CD4-positive, alpha-beta T cell treated with Interleukin-4 for 1 hour (primary cell): ENCODE measurements at regions not wholly inside any gene's neighbourhood (a gene's known extent, or its start where the extent isn't known, plus 50 kb on each side); places are given as distances from the start of the nearest gene placed in this dataset.
"Not testable (repeated sequence)": the region's sequence is repeated elsewhere in the genome, so short reads cannot be mapped to it uniquely, and the experiment has no call there.

Experiments used
- DNase-seq, 2 donors: peaks; one replicate each; pipeline ENCODE4 v3.0.0-alpha.2; 2020 to 2022

- DNase-seq: no peak
Observed at GRCh38 chr9:3658964-3659363, 133.2 kb upstream of the RFX3 start.

GRCh38 chr9:3656224-3656623 is 130.4 kb upstream of the RFX3 start:
- DNase-seq: no peak

GRCh38 chr9:3650994-3651622 is 125.3 kb upstream of the RFX3 start:
- no peak for DNase-seq

GRCh38 chr9:3648722-3649246 is 123.0 kb upstream of the RFX3 start:
- DNase-seq: no peak

GRCh38 chr9:3648266-3648665 is 122.5 kb upstream of the RFX3 start:
- no peak for DNase-seq

GRCh38 chr9:3647652-3648051 is 121.9 kb upstream of the RFX3 start:
- peak in 1 of 2 donors; percentile 3 for DNase-seq

- no peak for DNase-seq
Observed at GRCh38 chr9:3646226-3646625, 120.4 kb upstream of the RFX3 start.

GRCh38 chr9:3642075-3642474 is 116.3 kb upstream of the RFX3 start:
- DNase-seq: not testable (repeated sequence)

- DNase-seq: no peak
Observed at GRCh38 chr9:3629495-3629894, 103.7 kb upstream of the RFX3 start.

GRCh38 chr9:3628239-3628638 is 102.4 kb upstream of the RFX3 start:
- DNase-seq: no peak

- no peak for DNase-seq
Observed at GRCh38 chr9:3608011-3608410, 82.2 kb upstream of the RFX3 start.

GRCh38 chr9:3600672-3601071 is 74.9 kb upstream of the RFX3 start:
- no peak for DNase-seq

- DNase-seq: no peak
Observed at GRCh38 chr9:3597792-3598191, 72.0 kb upstream of the RFX3 start.

- DNase-seq: no peak
Observed at GRCh38 chr9:3586066-3586465, 60.3 kb upstream of the RFX3 start.

GRCh38 chr9:3585606-3586005 is 59.8 kb upstream of the RFX3 start:
- no peak for DNase-seq

- DNase-seq: no peak
Observed at GRCh38 chr9:3578786-3579185, 53.0 kb upstream of the RFX3 start.

- DNase-seq: peak; percentile 2 to 25
Observed at GRCh38 chr9:3576328-3576727, 50.5 kb upstream of the RFX3 start.

GRCh38 chr9:3575821-3576220 is 50.0 kb upstream of the RFX3 start:
- DNase-seq: no peak
